Tibial artery (tissue), 4 donors: ENCODE measurements at regions not wholly inside any gene's neighbourhood (a gene's known extent, or its start where the extent isn't known, plus 50 kb on each side); places are given as distances from the start of the nearest gene placed in this dataset.

ENCODE experiments used
- DNase-seq, 2 donors: peaks; one replicate each; pipeline ENCODE4 v3.0.0-alpha.2; 2019
- H3K27ac ChIP-seq, 2 donors: fragments of 200-600 bp; sonication (generic) in 1 of 2; 1 replicate in 1 of 2; 2 replicates in 1 of 2; pipeline ENCODE4 v1.5.1; 2018 to 2019; ENCODE audit warnings: mild to moderate bottlenecking in 1 of 2
- H3K27me3 ChIP-seq, 2 donors: fragments of 200-600 bp; sonication (generic) in 1 of 2; one replicate each; pipeline versions ENCODE4 v1.5.1 to v1.6.0; 2016 to 2019
- H3K36me3 ChIP-seq, 3 donors: fragments of 200-600 bp; sonication (generic) in 2 of 3; one replicate each; pipeline ENCODE4 v1.5.1; 2016 to 2019; ENCODE audit warnings: mild to moderate bottlenecking in 2 of 3
- H3K4me1 ChIP-seq, 4 donors: fragments of 200-600 bp; sonication (generic) in 2 of 4; 1 replicate in 3 of 4; 2 replicates in 1 of 4; pipeline ENCODE4 v1.5.1; 2016 to 2019
- H3K4me3 ChIP-seq, 2 donors: fragments of 200-600 bp; sonication (generic) in 1 of 2; 1 replicate in 1 of 2; 2 replicates in 1 of 2; pipeline ENCODE4 v1.5.1; 2018 to 2019; ENCODE audit warnings: mild to moderate bottlenecking in 2 of 2
- H3K9me3 ChIP-seq, 3 donors: fragments of 200-600 bp; sonication (generic) in 1 of 3; one replicate each; pipeline ENCODE4 v1.5.1; 2016 to 2019
- intact Hi-C: fragments of 100-400 bp; cut with DNase I; formaldehyde crosslinking; loops from one replicate; pipeline ENCODE4 v1.15.0; 2023; ENCODE audit warnings: low total_unique reads
- TF ChIP-seq, protein P1 (sequence below), 2 experiments: fragments of 200-600 bp in 1 of 2; fragments of 450-650 bp in 1 of 2; IDR thresholded peaks; one replicate each; pipeline ENCODE4 v1.5.1; 2017 to 2019; ENCODE audit warnings: antibody characterized with exemption in 2 of 2, mild to moderate bottlenecking in 1 of 2, moderate library complexity in 1 of 2

DNA sequence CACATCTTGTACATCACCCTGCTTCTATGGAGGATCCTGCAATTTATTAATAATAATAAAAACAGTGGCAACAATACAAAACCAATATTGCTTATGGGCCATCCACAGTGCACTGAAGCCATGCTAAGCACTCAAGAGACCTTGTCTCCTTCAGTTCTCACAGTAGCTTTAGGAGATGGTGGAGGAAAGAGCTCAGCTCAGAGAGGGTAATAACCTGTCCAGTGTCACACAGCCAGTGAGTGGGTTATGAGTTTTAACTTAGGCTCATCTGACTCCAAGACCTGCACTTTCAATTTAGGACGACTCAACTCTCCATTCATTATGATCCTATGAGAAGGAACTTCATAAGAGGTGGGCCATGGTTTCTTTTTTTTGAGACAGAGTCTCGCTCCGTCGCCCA, 347.6 kb upstream of the RUNX1 start:
- H3K4me3 ChIP-seq = no peak overlapping the region
- H3K4me1 ChIP-seq = no peaks in the 10 kb centered on the region
- H3K36me3 ChIP-seq = no peaks in the 10 kb centered on the region
- no peaks in the 10 kb centered on the region for H3K9me3 ChIP-seq
- no peaks in the 10 kb centered on the region for H3K27me3 ChIP-seq
- DNase-seq = no peak
- no peak overlapping the region for H3K27ac ChIP-seq
- intact Hi-C loops = no loop called here
- TF ChIP-seq, protein P1, sequence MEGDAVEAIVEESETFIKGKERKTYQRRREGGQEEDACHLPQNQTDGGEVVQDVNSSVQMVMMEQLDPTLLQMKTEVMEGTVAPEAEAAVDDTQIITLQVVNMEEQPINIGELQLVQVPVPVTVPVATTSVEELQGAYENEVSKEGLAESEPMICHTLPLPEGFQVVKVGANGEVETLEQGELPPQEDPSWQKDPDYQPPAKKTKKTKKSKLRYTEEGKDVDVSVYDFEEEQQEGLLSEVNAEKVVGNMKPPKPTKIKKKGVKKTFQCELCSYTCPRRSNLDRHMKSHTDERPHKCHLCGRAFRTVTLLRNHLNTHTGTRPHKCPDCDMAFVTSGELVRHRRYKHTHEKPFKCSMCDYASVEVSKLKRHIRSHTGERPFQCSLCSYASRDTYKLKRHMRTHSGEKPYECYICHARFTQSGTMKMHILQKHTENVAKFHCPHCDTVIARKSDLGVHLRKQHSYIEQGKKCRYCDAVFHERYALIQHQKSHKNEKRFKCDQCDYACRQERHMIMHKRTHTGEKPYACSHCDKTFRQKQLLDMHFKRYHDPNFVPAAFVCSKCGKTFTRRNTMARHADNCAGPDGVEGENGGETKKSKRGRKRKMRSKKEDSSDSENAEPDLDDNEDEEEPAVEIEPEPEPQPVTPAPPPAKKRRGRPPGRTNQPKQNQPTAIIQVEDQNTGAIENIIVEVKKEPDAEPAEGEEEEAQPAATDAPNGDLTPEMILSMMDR (IDR thresholded peaks at IDR 0.05) = no peak

DNA sequence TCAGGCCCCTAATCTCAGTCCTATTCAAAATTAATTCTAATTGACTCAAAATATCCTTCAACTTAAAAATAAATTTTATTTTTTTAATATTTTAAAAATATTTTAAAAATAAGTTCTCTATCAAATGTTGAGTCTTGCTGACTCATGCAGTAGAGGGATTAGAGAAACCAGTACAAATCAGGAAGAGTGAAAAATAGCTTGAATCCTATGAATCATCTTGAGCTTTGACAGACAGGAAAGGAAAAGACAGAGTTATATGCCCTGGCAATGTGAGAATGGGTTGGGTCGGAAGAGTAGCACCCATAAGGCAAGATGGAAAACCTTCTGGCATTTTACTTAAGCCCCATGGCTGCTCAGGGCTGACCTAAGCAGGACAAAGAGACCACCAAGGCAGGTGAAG, 346.6 kb upstream of the RUNX1 start:
- Histone ChIP-seq H3K4me1 (no peaks in the 10 kb centered on the region), H3K27ac (no peak overlapping the region), H3K36me3 (no peaks in the 10 kb centered on the region), H3K4me3 (no peak overlapping the region), H3K9me3 (no peaks in the 10 kb centered on the region), H3K27me3 (no peaks in the 10 kb centered on the region)
- DNase-seq = no peak
- intact Hi-C loops = no loop called here
- TF ChIP-seq, protein P1 (IDR thresholded peaks at IDR 0.05) = no peak

DNA sequence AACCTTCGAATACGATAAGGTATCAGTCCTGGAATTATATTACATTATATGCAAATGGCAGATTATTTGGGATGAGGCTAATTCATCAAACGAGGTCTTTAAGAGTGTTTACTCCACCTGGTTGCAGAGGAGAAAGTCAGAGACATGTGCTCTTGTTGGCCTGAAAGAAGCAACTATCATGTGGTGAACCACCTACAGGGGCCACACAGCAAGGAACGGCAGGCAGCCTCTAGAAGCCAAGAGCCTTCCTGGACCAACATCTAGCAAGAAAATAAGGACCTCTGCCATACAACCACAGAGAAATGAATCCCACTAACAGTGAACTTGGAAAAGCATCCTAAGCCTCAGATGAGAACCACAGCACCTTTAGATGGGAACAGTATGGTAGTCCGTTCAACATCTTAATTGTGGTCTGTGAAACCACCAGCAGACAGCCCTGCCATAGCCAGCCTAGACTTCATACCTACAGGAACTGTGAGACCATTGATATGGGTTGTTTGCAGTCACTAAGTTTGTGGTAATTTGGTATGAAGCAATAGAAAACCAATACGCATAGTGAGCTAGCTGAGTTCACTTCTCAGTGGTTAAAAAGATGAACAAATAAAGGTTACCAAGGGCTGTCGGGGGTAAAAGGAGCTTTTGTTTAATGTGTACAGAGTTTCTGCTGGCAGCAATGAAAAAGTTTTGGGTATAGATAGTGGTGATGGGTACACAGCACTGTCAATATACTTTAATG, 345.7 kb upstream of the RUNX1 start:
- no peaks in the 10 kb centered on the region for H3K9me3 ChIP-seq
- H3K4me3 ChIP-seq = no peak overlapping the region
- no peak for DNase-seq
- no peak overlapping the region for H3K27ac ChIP-seq
- intact Hi-C loops = no loop called here
- H3K36me3 ChIP-seq = no peaks in the 10 kb centered on the region
- H3K4me1 ChIP-seq = no peaks in the 10 kb centered on the region
- TF ChIP-seq, protein P1 (IDR thresholded peaks at IDR 0.05) = no peak
- H3K27me3 ChIP-seq = no peaks in the 10 kb centered on the region

- intact Hi-C loops = no loop called here
These were observed 344.9 kb upstream of the RUNX1 start for GRCh38 chr21:35394049-35394448.

GRCh38 chr21:35390013-35390776, 341.1 kb upstream of the RUNX1 start:
- H3K27ac ChIP-seq = no peak overlapping the region
- TF ChIP-seq, protein P1 (IDR thresholded peaks at IDR 0.05) = no peak
- no peaks in the 10 kb centered on the region for H3K27me3 ChIP-seq
- no peak overlapping the region for H3K4me3 ChIP-seq
- no peaks in the 10 kb centered on the region for H3K4me1 ChIP-seq
- no peak for DNase-seq
- no peaks in the 10 kb centered on the region for H3K9me3 ChIP-seq
- intact Hi-C loops = no loop called here
- no peaks in the 10 kb centered on the region for H3K36me3 ChIP-seq

More at GRCh38 chr21:35394049-35394448, 344.9 kb upstream of the RUNX1 start:
- Histone ChIP-seq H3K27me3 (no peaks in the 10 kb centered on the region), H3K4me1 (no peaks in the 10 kb centered on the region), H3K9me3 (no peaks in the 10 kb centered on the region), H3K36me3 (no peaks in the 10 kb centered on the region), H3K4me3 (no peak overlapping the region), H3K27ac (no peak overlapping the region)
- peak in 1 of 2 donors; percentile 31 for DNase-seq
- TF ChIP-seq, protein P1 (IDR thresholded peaks at IDR 0.05) = no peak
